ENCODE measurements at regions not wholly inside any gene's neighbourhood (a gene's known extent, or its start where the extent isn't known, plus 50 kb on each side); places are given as distances from the start of the nearest gene placed in this dataset.
A peak's percentile ranks its signal among the peaks of the same experiment; 100 is the strongest.

DNA sequence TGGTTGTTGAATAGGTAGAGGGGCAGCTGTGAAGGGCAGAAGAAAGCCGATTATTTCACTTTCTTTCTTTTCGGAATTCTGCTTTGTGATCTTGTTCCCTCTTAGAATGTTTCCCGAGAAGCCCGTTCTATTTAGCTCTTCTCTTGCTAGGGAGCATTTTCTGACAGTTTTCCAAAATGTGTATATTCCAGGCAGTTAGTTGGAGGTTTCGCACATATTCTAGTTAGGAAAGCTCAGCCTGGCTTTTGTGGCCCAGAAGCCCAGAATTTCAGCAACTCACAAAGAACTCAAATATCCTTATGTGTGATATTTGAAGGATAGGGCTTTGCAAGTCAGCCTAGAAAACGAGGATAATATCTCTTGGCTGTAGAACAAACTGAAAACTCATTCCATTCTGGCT is 461.0 kb upstream of the C9orf72 start:
- TF ChIP-seq GATA1 (IDR thresholded peaks at IDR 0.05; ENCODE audit: low read depth, low read length) (no peak), POLR2A (IDR thresholded peaks at IDR 0.05; ENCODE audit: low read length) (no peak)
- DNase-seq = no peak

DNA sequence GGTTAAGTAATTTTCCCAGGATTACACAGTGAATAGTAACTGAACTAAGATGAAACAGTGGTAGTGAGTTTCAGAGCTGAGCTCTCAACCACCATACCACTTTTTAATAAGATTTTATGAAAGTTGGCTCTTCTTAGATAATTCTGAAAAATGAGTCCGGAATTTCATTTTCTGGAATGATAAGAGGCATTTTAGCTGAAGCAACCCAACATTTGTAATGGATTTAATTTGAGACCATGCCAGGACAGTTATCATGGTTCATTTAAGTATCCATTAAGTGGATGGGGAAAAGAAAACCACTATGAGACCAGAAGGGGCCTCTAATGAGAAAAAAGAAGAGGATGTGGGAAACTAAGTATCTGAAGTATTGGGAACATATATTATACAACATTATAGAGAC is 464.7 kb upstream of the C9orf72 start:
- DNase-seq = no peak
- TF ChIP-seq POLR2A (IDR thresholded peaks at IDR 0.05; ENCODE audit: low read length) (no peak), GATA1 (IDR thresholded peaks at IDR 0.05; ENCODE audit: low read depth, low read length) (no peak)

DNA sequence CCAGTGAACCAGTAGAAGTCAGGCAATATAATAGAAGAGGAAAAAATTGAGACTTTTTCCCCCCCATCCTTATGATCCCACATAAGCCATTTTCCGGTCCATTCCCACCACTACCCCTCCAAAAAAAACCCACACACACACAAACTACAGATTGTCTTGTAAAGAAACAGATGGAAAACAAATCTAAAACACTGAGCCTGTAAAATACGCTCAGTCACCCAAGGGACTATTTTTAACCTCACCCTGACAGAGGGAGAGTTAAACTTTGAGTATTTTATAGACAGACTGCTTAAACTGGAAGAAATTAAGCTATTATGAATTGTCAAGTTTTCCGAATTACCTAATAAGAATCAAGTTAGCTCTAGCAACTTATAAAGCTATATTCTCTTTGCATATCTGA is 471.8 kb upstream of the C9orf72 start:
- no peak for DNase-seq
- TF ChIP-seq GATA1 (IDR thresholded peaks at IDR 0.05; ENCODE audit: low read depth, low read length) (no peak), POLR2A (IDR thresholded peaks at IDR 0.05; ENCODE audit: low read length) (no peak)

DNA sequence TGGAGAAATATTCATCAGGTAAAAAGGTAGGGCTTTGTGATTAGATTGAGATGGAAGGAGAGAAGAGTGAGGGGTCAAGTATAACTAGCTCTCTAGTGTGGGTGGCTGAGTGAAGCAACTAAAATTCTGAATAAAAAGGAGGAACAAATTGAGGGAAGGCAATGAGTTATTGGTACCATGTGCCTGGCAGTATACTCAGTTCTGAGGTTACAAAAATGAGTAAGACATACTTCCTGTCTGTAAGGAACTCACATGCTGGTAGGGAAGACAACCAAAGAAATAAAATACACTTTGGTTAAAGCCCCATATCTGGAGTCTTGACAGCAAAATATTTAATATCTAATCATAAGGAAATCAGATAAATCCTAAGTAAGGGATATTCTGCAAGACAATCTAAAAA is 476.8 kb upstream of the C9orf72 start:
- DNase-seq = no peak
- TF ChIP-seq GATA1 (IDR thresholded peaks at IDR 0.05; ENCODE audit: low read depth, low read length) (no peak), POLR2A (IDR thresholded peaks at IDR 0.05; ENCODE audit: low read length) (no peak)

DNA sequence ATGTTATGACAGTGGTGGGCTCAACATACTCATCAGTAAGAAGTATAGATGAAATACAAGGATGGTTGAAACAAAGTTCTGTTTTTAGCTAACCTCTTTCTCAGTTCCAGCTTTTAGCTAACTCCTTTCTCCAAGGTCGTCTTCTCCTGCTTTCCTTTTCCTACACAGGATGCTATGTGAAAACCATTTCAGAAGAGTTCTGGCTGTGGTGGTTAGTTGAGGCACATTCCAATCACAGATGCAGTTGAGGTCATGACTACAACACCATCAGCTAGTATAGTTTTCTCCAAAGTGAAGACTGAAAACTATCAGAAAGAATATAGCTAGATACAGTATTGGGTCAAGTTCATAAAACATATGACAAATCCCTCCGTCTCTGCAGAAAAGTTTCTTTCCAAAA is 477.7 kb upstream of the C9orf72 start:
- DNase-seq = no peak
- TF ChIP-seq POLR2A (IDR thresholded peaks at IDR 0.05; ENCODE audit: low read length) = no peak
- no peak for TF ChIP-seq GATA1 (IDR thresholded peaks at IDR 0.05; ENCODE audit: low read depth, low read length)

DNA sequence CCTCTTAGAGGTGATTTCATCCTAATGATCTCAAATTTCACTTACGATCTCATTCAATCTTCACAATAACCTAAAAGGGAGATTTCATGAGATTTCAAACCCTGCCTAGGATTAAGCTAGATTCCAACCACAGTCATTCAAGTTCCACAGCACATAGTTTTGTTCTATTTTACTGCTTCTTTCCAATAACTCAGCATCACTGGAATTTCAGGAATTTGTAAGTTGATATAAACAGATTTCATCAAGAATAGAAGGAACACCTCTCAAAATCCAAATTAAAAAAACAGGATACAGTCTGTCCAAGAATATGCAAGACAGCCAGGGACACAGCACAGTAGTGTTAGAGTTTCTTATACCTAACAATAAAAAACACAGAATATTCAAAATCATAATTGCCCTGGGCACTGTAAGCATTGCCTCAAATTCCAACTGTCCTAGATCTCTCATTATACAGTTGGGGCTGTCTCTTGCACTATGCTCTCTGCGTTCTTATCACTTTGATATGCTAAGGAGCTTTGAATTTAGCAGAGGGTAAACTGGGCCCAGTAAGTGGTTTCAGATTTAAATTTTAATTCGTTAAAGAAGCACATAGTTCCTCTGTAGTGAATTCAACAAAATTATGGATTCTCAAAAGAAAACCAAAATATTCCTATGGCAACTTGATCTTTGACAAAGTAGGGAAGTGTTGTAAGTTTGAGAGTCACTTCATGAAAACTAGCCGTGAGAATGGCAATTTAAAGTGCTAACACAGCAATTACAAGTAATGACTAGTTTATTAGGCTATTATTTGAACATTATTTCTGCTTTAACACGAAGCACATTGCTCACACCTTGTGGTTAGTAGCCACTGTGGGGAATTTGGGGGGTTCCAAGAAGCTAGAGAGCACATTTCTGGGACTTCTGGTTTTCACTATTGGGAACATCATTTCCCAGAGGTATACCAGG is 478.6 kb upstream of the C9orf72 start:
- DNase-seq = no peak
- TF ChIP-seq GATA1 (IDR thresholded peaks at IDR 0.05; ENCODE audit: low read depth, low read length) (no peak), POLR2A (IDR thresholded peaks at IDR 0.05; ENCODE audit: low read length) (no peak)

DNA sequence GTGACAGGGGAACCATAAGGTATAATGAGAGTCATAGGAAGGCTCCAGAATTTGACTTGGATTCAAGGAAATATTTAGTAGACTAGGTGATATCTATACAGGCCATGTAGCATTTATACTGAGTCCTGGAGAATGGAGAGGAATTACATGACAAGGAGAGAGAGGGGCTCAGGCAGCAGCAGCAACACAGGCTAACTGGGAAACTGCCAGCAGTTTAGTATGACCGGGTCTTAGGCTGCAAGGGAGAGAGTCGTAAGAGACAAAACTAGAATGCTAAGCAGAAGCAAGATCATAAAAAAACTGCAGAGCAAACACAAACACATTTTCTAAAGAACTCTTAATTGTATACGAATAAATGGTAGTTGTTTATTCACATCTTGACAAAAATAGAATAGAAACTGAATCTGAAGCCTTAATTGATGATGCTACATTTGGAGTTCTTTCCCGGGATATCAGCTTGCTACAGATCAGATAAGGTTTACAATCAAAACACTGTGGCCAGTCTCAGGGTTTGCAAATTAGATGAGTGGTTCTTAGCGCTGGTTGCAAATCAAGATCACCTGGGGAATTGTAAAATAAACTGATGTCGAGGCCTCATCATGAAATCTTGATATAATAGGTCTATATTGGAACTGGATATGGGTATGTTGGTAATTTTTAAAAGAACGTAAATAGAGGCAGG is 480.0 kb upstream of the C9orf72 start:
- TF ChIP-seq POLR2A (IDR thresholded peaks at IDR 0.05; ENCODE audit: low read length) (no peak), GATA1 (IDR thresholded peaks at IDR 0.05; ENCODE audit: low read depth, low read length) (no peak)
- no peak for DNase-seq

DNA sequence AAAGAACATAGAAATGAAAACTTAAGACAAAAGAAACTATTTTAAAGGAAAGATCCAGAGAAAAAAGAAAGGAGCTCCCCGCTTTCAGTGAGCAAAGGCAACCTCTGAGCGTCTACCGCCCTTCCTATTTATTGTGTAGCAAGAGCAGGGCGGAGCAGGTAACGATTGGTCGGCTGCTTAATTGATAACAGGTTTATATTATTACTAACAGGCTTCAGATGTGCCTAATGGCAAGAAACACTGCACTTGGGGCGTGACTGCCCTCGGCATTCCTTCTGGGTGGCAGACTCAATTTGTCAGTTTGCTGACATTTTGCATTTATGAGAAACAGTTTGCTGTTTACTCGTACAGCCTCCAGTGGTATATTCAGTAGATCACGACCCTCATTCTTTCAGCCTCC is 482.7 kb upstream of the C9orf72 start:
- TF ChIP-seq GATA1 (IDR thresholded peaks at IDR 0.05; ENCODE audit: low read depth, low read length) (no peak), POLR2A (IDR thresholded peaks at IDR 0.05; ENCODE audit: low read length) (no peak)
- DNase-seq = no peak

DNA sequence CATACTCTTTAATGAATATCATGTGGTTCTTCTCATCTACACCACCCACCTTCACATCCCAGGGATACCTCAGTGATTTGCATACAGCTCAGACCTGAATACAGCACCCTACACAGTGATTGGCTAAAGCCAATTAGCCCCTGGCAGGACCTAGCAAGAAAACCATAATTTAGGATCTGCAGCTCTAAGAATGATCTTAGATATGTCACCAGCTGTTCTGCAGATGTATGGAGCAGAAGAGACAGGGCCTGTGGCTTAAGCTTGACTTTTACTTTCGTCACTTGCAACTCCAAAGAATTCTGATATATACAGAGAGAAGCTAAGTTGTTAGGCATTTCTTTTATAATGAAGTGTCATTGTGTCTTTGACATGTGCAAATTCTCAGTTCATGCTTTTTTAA is 483.2 kb upstream of the C9orf72 start:
- no peak for TF ChIP-seq GATA1 (IDR thresholded peaks at IDR 0.05; ENCODE audit: low read depth, low read length)
- TF ChIP-seq POLR2A (IDR thresholded peaks at IDR 0.05; ENCODE audit: low read length) = no peak
- no peak for DNase-seq

DNA sequence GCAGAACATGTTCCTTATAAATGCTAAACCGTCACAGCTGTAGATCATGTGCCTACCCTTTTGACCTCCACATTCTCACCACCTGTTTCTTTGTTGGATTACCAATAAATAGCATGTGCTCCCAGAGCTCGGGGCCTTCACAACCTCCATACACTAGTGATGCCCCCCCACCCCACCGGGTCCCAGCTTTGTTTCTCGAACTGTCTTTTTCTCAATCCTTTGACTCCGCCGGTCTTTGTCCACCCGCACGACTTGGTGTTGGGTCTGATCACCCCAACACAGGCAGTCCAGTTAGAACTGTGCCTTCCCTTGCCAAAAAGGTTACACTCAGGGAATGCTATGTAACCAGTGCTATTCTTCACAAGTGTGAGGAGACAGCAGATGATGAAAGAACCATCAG is 485.9 kb upstream of the C9orf72 start:
- DNase-seq = no peak

DNA sequence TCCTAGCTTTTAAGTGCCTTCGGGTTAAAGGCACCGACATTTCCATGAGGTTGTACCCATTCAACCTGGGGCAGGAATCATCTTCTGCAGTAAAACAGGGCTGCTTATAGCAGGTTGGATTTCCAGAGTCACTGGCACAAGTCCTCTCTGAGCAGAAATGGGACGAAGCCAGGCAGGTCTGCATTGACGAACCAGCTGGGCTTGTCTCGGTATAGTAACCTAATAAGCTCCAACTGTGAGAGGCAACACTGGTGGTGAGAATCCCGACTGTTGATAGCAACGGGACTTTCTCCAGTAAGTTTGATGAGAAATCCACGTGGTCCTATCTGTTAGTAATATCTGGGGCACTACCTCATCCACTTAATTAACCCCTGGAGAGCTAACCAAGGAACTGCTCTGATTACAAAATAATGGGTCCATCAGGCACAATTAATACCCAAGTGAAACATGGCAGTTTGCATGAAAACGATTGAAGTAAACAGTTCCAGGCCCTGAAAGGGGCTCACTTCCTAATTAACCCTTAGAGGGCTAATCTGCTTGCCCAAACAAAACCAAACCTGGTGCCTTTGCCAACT is 491.0 kb upstream of the C9orf72 start:
- no peak for DNase-seq
- TF ChIP-seq POLR2A (IDR thresholded peaks at IDR 0.05; ENCODE audit: low read length) (no peak), GATA1 (IDR thresholded peaks at IDR 0.05; ENCODE audit: low read depth, low read length) (no peak)

More for the DNA sequence above, 485.9 kb upstream of the C9orf72 start:
- TF ChIP-seq GATA1 (IDR thresholded peaks at IDR 0.05; ENCODE audit: low read depth, low read length) = no peak
- TF ChIP-seq POLR2A (IDR thresholded peaks at IDR 0.05; ENCODE audit: low read length) = no peak

DNA sequence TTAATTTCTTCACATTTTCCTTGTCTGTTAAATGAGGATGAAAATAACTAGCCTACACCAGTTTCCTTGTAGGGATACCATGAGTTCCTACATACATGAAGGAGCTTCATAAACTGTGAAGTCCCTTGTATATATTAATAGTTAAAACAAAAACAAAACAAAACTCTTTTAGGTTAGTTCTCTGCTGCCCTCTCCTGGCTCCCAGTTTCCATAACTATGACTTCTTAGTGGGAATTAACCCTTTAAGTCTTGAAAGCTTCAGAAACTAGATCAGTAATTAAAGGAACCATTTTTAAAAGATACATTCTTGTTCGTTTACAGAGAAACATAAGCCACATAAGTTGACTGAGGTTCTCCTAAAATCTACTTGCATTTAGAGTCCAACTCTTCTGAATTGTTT is 500.0 kb upstream of the C9orf72 start:
- DNase-seq = peak; percentile 6 to 45
- TF ChIP-seq POLR2A (IDR thresholded peaks at IDR 0.05; ENCODE audit: low read length) (no peak), GATA1 (IDR thresholded peaks at IDR 0.05; ENCODE audit: low read depth, low read length) (no peak)

DNA sequence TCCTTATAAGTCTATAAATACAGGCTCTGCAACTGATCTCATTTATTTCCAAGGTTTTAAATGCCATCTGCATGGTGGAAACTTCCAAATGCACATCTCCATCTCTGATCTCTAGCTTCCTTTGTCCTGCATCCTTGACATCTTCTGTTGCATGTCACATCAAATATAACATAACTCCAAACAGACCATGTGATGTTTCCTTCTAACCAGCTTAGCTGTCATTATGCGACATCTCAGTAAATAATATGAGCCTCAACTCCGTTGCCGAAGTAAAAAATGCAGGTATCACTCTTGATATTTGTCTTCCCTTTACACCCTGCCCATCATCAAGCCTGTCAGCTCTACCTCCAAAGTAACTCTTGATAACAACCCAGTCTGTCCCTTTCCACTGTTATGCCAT is 506.4 kb upstream of the C9orf72 start:
- no peak for DNase-seq
- TF ChIP-seq GATA1 (IDR thresholded peaks at IDR 0.05; ENCODE audit: low read depth, low read length) = no peak
- TF ChIP-seq POLR2A (IDR thresholded peaks at IDR 0.05; ENCODE audit: low read length) = no peak

DNA sequence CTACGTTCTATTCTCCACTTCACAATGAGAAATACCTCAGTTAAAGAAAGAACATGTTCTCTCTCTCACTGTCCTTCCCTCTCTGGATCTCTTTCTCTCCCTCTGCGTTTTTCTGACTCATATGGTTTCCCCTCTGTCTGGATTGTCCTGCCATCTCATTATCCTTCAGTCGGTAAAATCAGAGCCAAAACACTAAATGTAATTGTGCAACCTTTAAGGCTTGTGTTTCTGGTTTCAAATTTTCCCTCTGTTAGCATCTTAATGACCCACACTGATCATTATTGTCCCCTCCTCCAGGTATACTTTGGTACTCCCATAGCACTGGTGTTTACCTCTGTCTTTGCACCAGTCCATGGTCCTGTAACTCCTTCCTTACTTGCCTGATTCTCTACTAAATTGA is 509.4 kb upstream of the C9orf72 start:
- TF ChIP-seq POLR2A (IDR thresholded peaks at IDR 0.05; ENCODE audit: low read length) (no peak), GATA1 (IDR thresholded peaks at IDR 0.05; ENCODE audit: low read depth, low read length) (no peak)
- DNase-seq = no peak

Data from erythroblast (primary cell).